ENCODE measurements at regions not wholly inside any gene's neighbourhood (a gene's known extent, or its start where the extent isn't known, plus 50 kb on each side); places are given as distances from the start of the nearest gene placed in this dataset.

DNA sequence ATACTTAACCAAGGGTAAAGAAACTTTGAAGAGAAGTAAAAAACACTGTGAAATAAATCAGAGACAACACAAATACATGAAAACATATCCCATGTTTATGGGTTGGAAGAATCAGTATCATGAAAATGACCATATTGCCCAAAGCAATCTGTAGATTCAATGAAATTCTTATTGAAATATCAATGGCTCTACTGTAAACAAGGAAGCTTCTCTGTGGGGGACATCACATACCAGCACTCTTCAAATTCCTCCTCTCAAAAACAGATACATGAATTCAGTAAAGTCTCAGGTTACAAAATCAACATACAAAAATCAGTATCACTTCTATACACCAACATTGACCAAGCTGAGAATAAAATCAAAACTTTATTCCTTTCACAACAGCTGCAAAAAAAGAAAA is 63.5 kb upstream of the CNTNAP5 start:
- TF ChIP-seq, protein P1, sequence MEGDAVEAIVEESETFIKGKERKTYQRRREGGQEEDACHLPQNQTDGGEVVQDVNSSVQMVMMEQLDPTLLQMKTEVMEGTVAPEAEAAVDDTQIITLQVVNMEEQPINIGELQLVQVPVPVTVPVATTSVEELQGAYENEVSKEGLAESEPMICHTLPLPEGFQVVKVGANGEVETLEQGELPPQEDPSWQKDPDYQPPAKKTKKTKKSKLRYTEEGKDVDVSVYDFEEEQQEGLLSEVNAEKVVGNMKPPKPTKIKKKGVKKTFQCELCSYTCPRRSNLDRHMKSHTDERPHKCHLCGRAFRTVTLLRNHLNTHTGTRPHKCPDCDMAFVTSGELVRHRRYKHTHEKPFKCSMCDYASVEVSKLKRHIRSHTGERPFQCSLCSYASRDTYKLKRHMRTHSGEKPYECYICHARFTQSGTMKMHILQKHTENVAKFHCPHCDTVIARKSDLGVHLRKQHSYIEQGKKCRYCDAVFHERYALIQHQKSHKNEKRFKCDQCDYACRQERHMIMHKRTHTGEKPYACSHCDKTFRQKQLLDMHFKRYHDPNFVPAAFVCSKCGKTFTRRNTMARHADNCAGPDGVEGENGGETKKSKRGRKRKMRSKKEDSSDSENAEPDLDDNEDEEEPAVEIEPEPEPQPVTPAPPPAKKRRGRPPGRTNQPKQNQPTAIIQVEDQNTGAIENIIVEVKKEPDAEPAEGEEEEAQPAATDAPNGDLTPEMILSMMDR (IDR thresholded peaks at IDR 0.05; ENCODE audit: low read depth, low read length), result no peak
- TF ChIP-seq POLR2A (IDR thresholded peaks at IDR 0.05; ENCODE audit: extremely low read depth, insufficient read length), result no peak

Data from NB4 (cell line).